ENCODE measurements at regions not wholly inside any gene's neighbourhood (a gene's known extent, or its start where the extent isn't known, plus 50 kb on each side); places are given as distances from the start of the nearest gene placed in this dataset.
"Not testable (repeated sequence)": the region's sequence is repeated elsewhere in the genome, so short reads cannot be mapped to it uniquely, and the experiment has no call there.

DNA sequence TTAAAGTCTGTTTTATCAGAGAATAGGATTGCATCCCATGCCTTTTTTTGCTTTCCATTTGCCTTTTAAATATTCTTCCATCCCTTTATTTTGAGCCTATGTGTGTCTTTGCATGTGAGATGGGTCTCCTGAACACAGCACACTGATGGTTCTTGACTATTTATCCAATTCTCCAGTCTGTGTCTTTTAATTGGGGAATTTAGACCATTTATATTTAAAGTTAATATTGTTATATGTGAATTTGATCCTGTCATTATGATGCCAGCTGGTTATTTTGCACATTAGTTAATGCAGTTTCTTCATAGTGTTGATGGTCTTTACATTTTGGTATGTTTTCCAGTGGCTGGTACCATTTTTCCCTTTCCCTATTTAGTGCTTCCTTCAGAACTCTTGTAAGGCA, 1287.0 kb downstream of the REEP3 start:
- H3K27ac ChIP-seq (ENCODE audit: low read depth, low read length); H3K4me1 ChIP-seq (ENCODE audit: control insufficient read depth, insufficient read depth, low read length); H3K4me3 ChIP-seq (ENCODE audit: low read length); H3K9ac ChIP-seq (ENCODE audit: low read length); H3K36me3 ChIP-seq (ENCODE audit: control insufficient read depth, insufficient read depth, low read length); H3K27me3 ChIP-seq (ENCODE audit: control insufficient read depth, insufficient read depth, low read length): not testable (repeated sequence)

DNA sequence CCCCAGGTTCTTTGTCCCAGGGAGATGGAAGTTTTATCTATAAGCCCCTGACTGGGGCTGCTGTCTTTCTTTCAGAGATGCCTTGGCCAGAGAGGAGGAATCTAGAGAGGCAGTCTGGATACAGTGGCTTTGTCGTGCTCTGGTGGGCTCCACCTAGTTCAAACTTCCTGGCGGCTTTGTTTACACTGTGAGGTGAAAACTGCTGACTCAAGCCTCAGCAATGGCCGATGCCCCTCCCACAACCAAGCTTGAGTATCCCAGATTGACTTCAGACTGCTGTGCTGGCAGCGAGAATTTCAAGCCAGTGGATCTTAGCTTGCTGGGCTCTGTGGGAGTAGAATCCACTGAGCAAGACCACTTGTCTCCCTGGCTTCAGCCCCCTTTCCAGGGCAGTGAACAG, 1288.8 kb downstream of the REEP3 start:
- H3K36me3 ChIP-seq (ENCODE audit: control insufficient read depth, insufficient read depth, low read length); H3K27ac ChIP-seq (ENCODE audit: low read depth, low read length); H3K4me1 ChIP-seq (ENCODE audit: control insufficient read depth, insufficient read depth, low read length); H3K9ac ChIP-seq (ENCODE audit: low read length); H3K27me3 ChIP-seq (ENCODE audit: control insufficient read depth, insufficient read depth, low read length); H3K4me3 ChIP-seq (ENCODE audit: low read length): not testable (repeated sequence)

DNA sequence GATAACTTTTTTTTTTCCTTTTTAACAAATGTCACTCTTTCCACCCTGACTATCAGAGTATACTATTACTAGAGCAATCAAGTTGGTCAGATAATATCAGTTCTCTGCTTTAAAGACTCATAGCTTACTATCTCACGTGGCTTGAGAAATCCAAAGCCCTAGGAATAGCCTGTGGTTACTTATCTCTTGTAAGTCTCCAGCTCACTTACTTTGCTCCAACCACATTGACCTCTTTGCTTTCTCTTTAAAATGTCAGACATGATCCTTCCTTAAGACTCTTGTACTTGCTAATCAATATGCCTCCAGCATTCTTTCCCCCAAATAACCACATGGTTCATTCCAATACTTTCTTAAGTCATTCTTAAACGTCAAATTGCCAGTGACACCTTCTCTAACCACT, 1292.2 kb downstream of the REEP3 start:
- no peak overlapping the region for H3K4me3 ChIP-seq (ENCODE audit: low read length)
- H3K36me3 ChIP-seq (ENCODE audit: control insufficient read depth, insufficient read depth, low read length), result no peaks in the 10 kb centered on the region
- no peaks in the 10 kb centered on the region for H3K27me3 ChIP-seq (ENCODE audit: control insufficient read depth, insufficient read depth, low read length)
- no peak overlapping the region for H3K9ac ChIP-seq (ENCODE audit: low read length)
- H3K4me1 ChIP-seq (ENCODE audit: control insufficient read depth, insufficient read depth, low read length), result no peaks in the 10 kb centered on the region
- H3K27ac ChIP-seq (ENCODE audit: low read depth, low read length), result no peak overlapping the region

GRCh38 chr10:64814201-64814600, 1293.0 kb downstream of the REEP3 start:
- Histone ChIP-seq H3K4me1 (ENCODE audit: control insufficient read depth, insufficient read depth, low read length) (no peaks in the 10 kb centered on the region), H3K4me3 (ENCODE audit: low read length) (no peak overlapping the region), H3K27me3 (ENCODE audit: control insufficient read depth, insufficient read depth, low read length) (no peaks in the 10 kb centered on the region), H3K9ac (ENCODE audit: low read length) (no peak overlapping the region), H3K27ac (ENCODE audit: low read depth, low read length) (no peak overlapping the region), H3K36me3 (ENCODE audit: control insufficient read depth, insufficient read depth, low read length) (no peaks in the 10 kb centered on the region)

DNA sequence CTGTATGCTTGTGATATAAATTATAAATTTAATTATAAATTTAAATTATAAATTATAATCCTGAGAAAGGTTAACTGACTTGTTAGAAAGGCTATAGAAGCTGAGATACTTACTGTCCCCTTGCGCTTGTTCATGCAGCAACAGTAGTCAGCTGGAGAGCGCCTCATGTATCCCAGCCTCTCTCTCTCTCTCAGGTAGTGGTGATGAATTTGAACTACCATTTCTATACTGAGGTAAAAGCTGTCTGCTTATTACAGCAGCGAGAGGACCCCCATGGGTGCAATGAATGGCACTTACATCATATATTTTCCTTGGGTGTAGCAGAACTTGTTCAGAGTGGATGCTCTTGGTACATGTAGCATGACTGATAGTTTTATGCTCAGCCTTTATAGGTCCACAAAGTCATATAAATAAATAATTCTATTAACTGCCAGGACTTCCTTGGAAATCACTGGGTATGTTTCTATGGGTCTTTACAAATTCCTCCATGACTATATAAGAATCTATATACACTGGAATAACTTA, 1308.7 kb downstream of the REEP3 start:
- H3K36me3 ChIP-seq (ENCODE audit: control insufficient read depth, insufficient read depth, low read length), result no peaks in the 10 kb centered on the region
- no peaks in the 10 kb centered on the region for H3K27me3 ChIP-seq (ENCODE audit: control insufficient read depth, insufficient read depth, low read length)
- no peak overlapping the region for H3K9ac ChIP-seq (ENCODE audit: low read length)
- H3K4me1 ChIP-seq (ENCODE audit: control insufficient read depth, insufficient read depth, low read length), result no peaks in the 10 kb centered on the region
- no peak overlapping the region for H3K4me3 ChIP-seq (ENCODE audit: low read length)
- no peak overlapping the region for H3K27ac ChIP-seq (ENCODE audit: low read depth, low read length)

- Histone ChIP-seq H3K4me1 (ENCODE audit: control insufficient read depth, insufficient read depth, low read length) (no peaks in the 10 kb centered on the region), H3K4me3 (ENCODE audit: low read length) (no peak overlapping the region), H3K36me3 (ENCODE audit: control insufficient read depth, insufficient read depth, low read length) (no peaks in the 10 kb centered on the region), H3K27me3 (ENCODE audit: control insufficient read depth, insufficient read depth, low read length) (no peaks in the 10 kb centered on the region), H3K9ac (ENCODE audit: low read length) (no peak overlapping the region), H3K27ac (ENCODE audit: low read depth, low read length) (no peak overlapping the region)
Observed at GRCh38 chr10:64830869-64831268, 1309.7 kb downstream of the REEP3 start.

- no peak overlapping the region for H3K27ac ChIP-seq (ENCODE audit: low read depth, low read length)
- no peaks in the 10 kb centered on the region for H3K4me1 ChIP-seq (ENCODE audit: control insufficient read depth, insufficient read depth, low read length)
- no peak overlapping the region for H3K4me3 ChIP-seq (ENCODE audit: low read length)
- H3K9ac ChIP-seq (ENCODE audit: low read length), result no peak overlapping the region
- no peaks in the 10 kb centered on the region for H3K36me3 ChIP-seq (ENCODE audit: control insufficient read depth, insufficient read depth, low read length)
- H3K27me3 ChIP-seq (ENCODE audit: control insufficient read depth, insufficient read depth, low read length), result no peaks in the 10 kb centered on the region
Observed at GRCh38 chr10:64840341-64840740, 1319.1 kb downstream of the REEP3 start.

DNA sequence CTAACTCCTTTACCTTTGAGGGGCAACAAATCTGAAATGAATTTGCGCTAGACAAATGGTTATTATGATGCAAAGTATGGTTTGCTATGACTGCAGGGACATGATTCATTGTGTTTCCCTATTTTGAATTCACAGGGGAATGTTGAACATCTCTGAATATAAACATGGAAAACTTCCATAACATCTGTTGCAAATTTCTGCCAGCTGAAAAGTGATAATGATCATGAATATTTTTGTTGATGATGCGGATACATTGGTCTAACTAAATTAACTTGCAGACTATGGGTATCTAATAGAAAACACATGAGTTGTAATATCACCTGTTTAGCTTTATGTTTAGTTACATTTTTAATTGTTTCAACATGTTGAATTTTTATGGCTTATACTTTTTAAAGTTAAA, 1325.5 kb downstream of the REEP3 start:
- no peaks in the 10 kb centered on the region for H3K4me1 ChIP-seq (ENCODE audit: control insufficient read depth, insufficient read depth, low read length)
- no peaks in the 10 kb centered on the region for H3K27me3 ChIP-seq (ENCODE audit: control insufficient read depth, insufficient read depth, low read length)

GRCh38 chr10:64855941-64856340, 1334.7 kb downstream of the REEP3 start:
- Histone ChIP-seq H3K27me3 (ENCODE audit: control insufficient read depth, insufficient read depth, low read length) (no peaks in the 10 kb centered on the region), H3K27ac (ENCODE audit: low read depth, low read length) (no peak overlapping the region), H3K9ac (ENCODE audit: low read length) (no peak overlapping the region), H3K36me3 (ENCODE audit: control insufficient read depth, insufficient read depth, low read length) (no peaks in the 10 kb centered on the region), H3K4me3 (ENCODE audit: low read length) (no peak overlapping the region), H3K4me1 (ENCODE audit: control insufficient read depth, insufficient read depth, low read length) (no peaks in the 10 kb centered on the region)

More for the DNA sequence above, 1325.5 kb downstream of the REEP3 start:
- H3K36me3 ChIP-seq (ENCODE audit: control insufficient read depth, insufficient read depth, low read length), result no peaks in the 10 kb centered on the region
- H3K27ac ChIP-seq (ENCODE audit: low read depth, low read length), result no peak overlapping the region
- H3K4me3 ChIP-seq (ENCODE audit: low read length), result no peak overlapping the region
- H3K9ac ChIP-seq (ENCODE audit: low read length), result no peak overlapping the region

DNA sequence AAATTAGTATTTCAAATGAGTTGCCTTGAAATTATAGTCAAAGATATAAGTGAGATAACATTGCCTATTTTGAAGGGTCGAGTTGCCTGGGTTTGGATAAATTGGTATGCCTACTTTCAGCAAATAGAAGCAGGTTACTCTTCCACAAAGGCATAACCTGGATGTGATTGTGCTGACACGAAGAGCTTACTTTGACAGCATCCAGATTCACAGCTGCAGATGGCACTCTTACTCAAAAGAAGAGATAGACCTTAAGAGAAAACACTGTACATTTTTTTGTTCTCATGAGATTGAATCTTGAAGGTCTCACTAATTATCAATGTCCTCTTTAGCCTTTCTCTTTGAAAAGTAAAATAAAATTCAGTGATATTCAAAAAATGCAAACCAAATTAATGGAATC, 1338.7 kb downstream of the REEP3 start:
- Histone ChIP-seq H3K27ac (ENCODE audit: low read depth, low read length) (no peak overlapping the region), H3K4me3 (ENCODE audit: low read length) (no peak overlapping the region)

DNA sequence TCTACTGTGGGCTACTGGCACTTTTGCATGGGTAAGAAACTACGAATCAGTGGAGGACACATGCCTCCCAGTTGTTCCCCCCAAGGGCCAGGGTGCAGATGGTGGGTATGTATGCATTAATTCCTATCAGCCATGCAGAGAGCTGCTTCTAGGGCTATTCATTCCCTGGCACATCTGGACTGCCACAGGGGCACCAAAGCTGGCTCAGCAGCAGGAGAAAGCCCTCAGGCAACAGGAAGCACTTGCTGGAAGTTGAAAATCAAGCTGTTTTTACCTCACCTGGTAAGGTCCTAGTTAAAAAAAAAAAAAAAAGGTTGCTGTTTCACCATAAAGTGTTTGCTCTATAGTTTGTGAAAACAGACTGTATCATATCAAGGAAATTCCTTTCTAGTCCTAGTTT, 1342.6 kb downstream of the REEP3 start:
- Histone ChIP-seq H3K27me3 (ENCODE audit: control insufficient read depth, insufficient read depth, low read length) (no peaks in the 10 kb centered on the region), H3K9ac (ENCODE audit: low read length) (no peak overlapping the region), H3K4me1 (ENCODE audit: control insufficient read depth, insufficient read depth, low read length) (no peaks in the 10 kb centered on the region), H3K4me3 (ENCODE audit: low read length) (no peak overlapping the region), H3K36me3 (ENCODE audit: control insufficient read depth, insufficient read depth, low read length) (no peaks in the 10 kb centered on the region), H3K27ac (ENCODE audit: low read depth, low read length) (no peak overlapping the region)

More for the DNA sequence above, 1338.7 kb downstream of the REEP3 start:
- Histone ChIP-seq H3K9ac (ENCODE audit: low read length) (no peak overlapping the region), H3K27me3 (ENCODE audit: control insufficient read depth, insufficient read depth, low read length) (no peaks in the 10 kb centered on the region), H3K36me3 (ENCODE audit: control insufficient read depth, insufficient read depth, low read length) (no peaks in the 10 kb centered on the region), H3K4me1 (ENCODE audit: control insufficient read depth, insufficient read depth, low read length) (no peaks in the 10 kb centered on the region)

- no peaks in the 10 kb centered on the region for H3K36me3 ChIP-seq (ENCODE audit: control insufficient read depth, insufficient read depth, low read length)
Observed at GRCh38 chr10:64867501-64867962, 1346.3 kb downstream of the REEP3 start.

DNA sequence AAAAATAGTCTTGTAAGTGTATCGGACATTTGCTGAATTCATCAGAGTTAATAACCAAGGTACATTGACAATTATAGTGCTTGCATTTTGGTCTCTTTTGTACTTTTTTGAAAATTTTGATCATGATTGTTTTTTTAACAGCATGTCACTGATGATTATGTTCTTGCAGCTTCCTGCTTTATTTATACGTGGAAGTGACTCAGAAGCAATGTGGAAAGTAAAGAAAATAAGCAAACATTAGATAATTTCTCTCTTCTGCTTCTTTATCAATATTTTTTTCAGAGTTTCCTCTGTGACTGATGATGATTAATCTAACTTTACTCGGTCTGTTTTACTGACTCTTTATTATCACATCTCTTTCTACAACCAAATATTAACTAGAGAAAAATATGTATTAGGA, 1351.9 kb downstream of the REEP3 start:
- H3K9ac ChIP-seq (ENCODE audit: low read length), result no peak overlapping the region
- H3K36me3 ChIP-seq (ENCODE audit: control insufficient read depth, insufficient read depth, low read length), result no peaks in the 10 kb centered on the region
- no peaks in the 10 kb centered on the region for H3K4me1 ChIP-seq (ENCODE audit: control insufficient read depth, insufficient read depth, low read length)
- no peak overlapping the region for H3K4me3 ChIP-seq (ENCODE audit: low read length)
- no peak overlapping the region for H3K27ac ChIP-seq (ENCODE audit: low read depth, low read length)
- no peaks in the 10 kb centered on the region for H3K27me3 ChIP-seq (ENCODE audit: control insufficient read depth, insufficient read depth, low read length)

More at GRCh38 chr10:64867501-64867962, 1346.3 kb downstream of the REEP3 start:
- Histone ChIP-seq H3K27me3 (ENCODE audit: control insufficient read depth, insufficient read depth, low read length) (no peaks in the 10 kb centered on the region), H3K27ac (ENCODE audit: low read depth, low read length) (no peak overlapping the region), H3K4me1 (ENCODE audit: control insufficient read depth, insufficient read depth, low read length) (no peaks in the 10 kb centered on the region), H3K4me3 (ENCODE audit: low read length) (no peak overlapping the region), H3K9ac (ENCODE audit: low read length) (no peak overlapping the region)
